ENCODE measurements at regions not wholly inside any gene's neighbourhood (a gene's known extent, or its start where the extent isn't known, plus 50 kb on each side); places are given as distances from the start of the nearest gene placed in this dataset.

GRCh38 chr4:24042094-24042493 is 152.2 kb upstream of the PPARGC1A start:
- TF ChIP-seq, protein P1, sequence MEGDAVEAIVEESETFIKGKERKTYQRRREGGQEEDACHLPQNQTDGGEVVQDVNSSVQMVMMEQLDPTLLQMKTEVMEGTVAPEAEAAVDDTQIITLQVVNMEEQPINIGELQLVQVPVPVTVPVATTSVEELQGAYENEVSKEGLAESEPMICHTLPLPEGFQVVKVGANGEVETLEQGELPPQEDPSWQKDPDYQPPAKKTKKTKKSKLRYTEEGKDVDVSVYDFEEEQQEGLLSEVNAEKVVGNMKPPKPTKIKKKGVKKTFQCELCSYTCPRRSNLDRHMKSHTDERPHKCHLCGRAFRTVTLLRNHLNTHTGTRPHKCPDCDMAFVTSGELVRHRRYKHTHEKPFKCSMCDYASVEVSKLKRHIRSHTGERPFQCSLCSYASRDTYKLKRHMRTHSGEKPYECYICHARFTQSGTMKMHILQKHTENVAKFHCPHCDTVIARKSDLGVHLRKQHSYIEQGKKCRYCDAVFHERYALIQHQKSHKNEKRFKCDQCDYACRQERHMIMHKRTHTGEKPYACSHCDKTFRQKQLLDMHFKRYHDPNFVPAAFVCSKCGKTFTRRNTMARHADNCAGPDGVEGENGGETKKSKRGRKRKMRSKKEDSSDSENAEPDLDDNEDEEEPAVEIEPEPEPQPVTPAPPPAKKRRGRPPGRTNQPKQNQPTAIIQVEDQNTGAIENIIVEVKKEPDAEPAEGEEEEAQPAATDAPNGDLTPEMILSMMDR (conservative IDR thresholded peaks at IDR 0.05; ENCODE audit: low read length): no peak
- TF ChIP-seq EZH2phosphoT487 (IDR thresholded peaks at IDR 0.05; ENCODE audit: borderline replicate concordance): no peak
